NOMO-1 treated with DMSO at 0.1 percent for 48 hours (cell line): ENCODE measurements at regions not wholly inside any gene's neighbourhood (a gene's known extent, or its start where the extent isn't known, plus 50 kb on each side); places are given as distances from the start of the nearest gene placed in this dataset.
"Not testable (repeated sequence)": the region's sequence is repeated elsewhere in the genome, so short reads cannot be mapped to it uniquely, and the experiment has no call there.

Experiments used
- DNase-seq: peaks from one replicate; lab custom pipeline; 2025; ENCODE audit not compliant: unreplicated experiment; lab: John Stamatoyannopoulos, UW

DNA sequence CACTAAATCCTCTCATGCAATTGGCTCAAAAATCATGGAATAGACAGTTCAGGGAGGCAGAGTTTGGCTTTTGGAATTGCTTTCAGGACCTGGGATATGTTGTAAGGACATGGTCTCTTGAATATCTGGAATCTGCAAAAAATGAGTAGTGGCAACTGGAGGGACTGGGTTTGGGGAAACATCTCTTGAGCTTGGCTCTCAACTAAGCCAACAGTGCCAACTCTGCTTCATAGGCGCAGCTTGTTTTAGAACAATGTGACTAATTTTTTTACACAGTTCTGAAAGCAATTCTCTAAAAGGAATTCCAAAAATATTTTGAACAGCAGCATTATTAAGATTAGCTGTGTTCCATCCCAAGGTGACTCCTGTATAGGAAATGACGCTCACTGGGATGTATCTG, 121.5 kb upstream of the DPP6 start:
- DNase-seq: no peak

- no peak for DNase-seq
Measured at GRCh38 chr7:153934048-153934447, 118.2 kb upstream of the DPP6 start.

- no peak for DNase-seq
Measured at GRCh38 chr7:153934629-153935028, 117.6 kb upstream of the DPP6 start.

DNA sequence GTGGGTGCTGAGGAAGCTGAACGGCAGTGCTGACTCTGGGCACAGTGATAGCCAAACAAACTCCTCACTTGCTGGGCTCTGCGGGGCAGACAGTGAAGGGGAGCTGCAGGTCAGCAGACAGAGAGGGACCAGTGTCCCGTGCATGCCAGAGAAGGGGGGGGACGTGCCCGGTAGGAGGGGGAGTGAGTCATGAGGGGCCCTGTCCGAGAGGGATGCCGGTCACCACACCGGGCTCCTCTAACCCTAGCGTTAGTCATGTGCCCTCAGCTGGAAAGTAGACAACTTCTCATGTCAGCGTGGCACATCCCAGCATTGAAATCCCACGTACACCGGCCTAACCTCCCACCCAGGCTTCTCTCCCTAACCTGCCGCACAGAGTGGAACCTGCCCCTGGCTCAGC, 117.1 kb upstream of the DPP6 start:
- DNase-seq: no peak

DNA sequence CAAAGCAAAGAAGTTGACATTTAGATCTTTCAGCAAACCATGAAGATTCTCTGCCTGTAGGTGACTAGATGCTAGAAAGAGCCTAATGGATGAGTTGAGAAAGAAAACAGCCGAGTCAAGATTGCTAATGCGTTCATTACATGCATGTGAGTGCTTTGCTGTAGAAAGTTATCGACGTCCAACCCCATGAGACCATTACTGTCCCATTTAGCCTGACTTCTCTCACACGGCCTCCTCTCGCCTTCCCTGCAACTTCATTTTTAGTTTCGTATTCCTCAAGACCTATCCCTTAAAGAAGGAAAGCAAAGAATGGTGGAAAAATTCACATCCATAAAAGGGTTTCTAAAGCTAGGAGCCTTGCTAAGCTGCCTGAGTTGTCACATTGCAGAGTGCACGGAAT, 113.7 kb upstream of the DPP6 start:
- DNase-seq: no peak

GRCh38 chr7:153939177-153939576, 113.0 kb upstream of the DPP6 start:
- no peak for DNase-seq

DNA sequence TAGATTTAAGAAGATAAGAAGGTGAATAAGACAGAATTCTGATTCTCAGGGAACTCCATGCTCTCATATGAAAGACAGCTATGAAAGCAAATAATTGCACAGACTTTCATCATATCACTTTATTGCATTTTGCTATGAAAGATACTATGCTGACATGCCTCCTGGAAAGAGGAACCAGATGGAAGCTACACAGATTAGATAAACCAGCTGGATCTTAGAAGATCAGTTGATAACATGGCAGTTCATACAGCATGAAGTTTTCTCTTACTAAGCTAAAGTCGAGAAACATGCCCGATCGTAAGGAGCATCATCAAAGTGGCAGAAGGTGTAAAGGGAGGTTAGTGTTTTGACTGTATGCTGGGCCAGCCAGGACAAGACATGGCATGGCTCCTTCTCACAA, 112.5 kb upstream of the DPP6 start:
- no peak for DNase-seq

- DNase-seq: no peak
Measured at GRCh38 chr7:153941061-153941460, 111.1 kb upstream of the DPP6 start.

GRCh38 chr7:153942036-153942435, 110.2 kb upstream of the DPP6 start:
- DNase-seq: no peak

GRCh38 chr7:153943457-153943856, 108.7 kb upstream of the DPP6 start:
- DNase-seq: no peak

DNA sequence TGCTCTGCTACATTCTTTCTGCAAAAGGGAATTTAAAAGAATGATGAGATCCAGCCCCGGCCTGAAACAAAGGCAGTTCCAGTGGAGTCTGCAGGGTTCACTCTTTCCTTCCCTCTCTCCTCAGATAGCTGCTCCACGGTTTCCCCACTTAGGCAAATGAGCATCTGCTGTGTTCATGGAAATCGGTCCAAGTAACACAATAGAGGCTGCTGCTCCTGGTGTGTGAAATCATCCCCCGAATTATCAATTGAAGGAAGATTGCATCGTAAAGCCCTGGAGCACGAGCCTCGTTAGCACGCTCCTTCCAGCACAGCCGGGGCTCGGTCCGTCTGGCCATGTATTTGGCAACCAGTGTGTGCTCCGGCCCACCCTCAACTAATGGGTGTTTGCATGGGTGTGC, 108.3 kb upstream of the DPP6 start:
- no peak for DNase-seq

DNA sequence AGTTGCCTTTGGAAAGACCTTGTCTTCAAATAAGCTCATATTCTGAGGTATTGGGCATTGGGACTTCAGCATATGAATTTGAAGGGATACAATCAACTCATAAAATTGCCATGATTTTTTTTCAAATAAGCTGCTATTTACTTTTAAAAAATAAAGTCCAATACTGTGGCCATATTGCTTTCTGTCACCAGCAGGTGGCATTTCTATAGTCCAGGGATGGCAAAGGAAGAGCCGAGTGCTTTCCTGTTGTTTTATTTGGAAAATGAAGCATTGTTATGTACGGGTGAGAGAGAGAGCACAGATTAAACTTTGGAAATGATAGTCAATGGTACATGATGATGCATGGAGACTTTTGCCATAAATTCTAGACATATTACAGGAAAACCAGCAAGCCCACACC, 104.1 kb upstream of the DPP6 start:
- no peak for DNase-seq

GRCh38 chr7:153951316-153951715, 100.9 kb upstream of the DPP6 start:
- DNase-seq: no peak

DNA sequence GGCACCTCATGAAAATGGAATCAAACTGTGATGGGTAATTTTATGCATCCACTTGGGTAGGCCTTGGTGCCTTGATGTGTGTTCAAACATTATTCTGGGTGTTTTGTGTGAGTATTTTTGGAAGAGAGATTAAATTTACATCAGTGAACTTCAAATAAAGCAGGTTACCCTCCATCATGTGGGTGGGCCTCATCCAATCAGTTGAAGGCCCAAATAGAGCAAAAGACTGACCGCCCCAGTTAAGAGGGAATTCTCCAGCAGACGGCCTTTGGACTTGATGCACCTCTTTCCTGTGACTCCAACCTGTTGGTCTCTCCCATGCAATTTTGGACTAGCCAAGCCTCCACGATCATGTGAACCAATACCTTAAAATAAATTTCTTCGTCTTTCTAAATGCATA, 97.7 kb upstream of the DPP6 start:
- no peak for DNase-seq

- not testable (repeated sequence) for DNase-seq
Measured at GRCh38 chr7:153957677-153958076, 94.5 kb upstream of the DPP6 start.

DNA sequence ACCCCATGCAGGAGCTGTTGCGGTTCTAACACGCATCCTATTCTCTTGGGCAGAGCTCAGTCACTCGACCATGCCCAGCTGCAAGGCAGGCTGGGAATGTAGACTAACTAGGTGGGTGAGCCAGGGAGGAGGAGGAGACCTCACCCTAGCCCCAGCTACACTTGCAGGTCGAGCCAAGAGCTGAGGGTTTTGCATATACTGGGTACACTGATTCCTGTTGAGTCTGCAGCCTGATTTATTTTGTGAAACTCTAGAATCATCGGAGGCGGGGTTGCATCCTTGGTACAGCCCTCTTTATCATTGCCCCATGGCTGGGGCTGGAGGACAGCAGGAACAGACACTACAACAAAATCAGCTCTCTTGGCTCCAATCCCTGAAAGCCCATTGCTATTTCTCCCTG, 93.8 kb upstream of the DPP6 start:
- DNase-seq: not testable (repeated sequence)

- DNase-seq: not testable (repeated sequence)
Measured at GRCh38 chr7:153958789-153959188, 93.4 kb upstream of the DPP6 start.

DNA sequence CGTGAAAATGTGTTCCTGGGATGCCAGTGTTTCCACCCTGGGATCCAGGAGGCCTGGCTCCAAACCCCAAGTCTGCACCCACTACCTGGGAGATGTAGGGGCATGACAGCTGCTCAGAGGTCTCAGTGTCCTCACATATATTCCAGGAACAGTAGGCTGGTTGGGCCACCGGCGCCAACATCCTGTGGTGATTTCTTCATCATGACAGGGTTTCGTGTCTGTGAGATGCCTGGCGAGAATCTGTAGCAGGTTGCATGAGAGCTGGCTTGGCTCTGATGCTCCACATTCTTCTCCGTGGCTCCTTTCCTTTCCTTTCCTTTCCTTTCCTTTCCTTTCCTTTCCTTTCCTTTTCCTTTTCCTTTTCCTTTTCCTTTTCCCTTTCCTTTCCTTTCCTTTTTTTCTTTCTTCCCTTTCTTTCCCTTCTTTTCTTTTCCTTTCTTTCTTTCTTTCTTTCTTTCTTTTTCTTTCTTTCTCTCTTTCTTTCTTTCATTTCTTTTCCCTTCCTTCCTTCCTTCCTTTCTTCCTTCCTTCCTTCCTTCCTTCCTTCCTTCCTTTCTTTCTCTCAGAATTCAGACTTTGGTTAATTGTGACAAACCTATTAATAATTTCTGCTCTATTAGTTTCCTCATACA, 87.6 kb upstream of the DPP6 start:
- DNase-seq: not testable (repeated sequence)

DNA sequence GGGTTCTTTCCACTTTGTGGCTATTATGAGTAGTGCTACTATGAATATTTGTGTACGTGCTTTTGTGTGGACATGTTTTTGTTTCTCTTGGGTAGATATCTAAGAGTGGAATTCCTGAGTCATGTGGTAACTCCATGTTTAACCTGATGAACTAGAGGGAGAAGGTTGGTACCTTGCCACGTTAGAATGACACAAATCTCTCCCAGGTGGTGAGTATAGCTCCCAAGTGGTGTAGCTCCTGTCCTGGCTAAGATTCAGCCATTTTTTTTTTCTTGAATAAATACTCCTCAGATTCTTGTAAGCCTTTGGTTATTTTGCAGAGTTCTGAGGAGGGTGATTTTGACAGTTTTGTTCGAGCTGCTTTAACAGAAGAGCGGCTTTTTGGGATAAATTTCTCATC, 83.2 kb upstream of the DPP6 start:
- DNase-seq: not testable (repeated sequence)

- not testable (repeated sequence) for DNase-seq
Measured at GRCh38 chr7:153974603-153975002, 77.6 kb upstream of the DPP6 start.

DNA sequence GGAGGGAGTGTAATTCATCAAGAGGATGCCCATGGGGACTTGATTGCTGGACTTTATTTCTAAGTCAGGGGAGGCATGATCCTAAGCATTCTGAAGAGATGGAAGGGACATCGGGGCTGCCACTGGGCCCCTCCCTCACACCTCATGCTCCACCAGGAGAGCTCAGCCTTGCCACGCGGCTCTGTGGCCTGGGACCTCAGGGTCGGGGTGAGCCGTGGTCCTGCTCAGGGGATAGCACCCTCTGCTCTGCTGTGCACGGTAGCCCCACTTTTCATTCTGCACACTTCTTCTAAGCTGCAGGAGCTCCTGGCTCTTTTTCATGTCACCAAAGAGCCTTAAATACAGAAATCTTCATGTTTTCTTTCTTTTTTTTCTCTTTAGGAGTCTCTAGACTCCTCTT, 75.5 kb upstream of the DPP6 start:
- not testable (repeated sequence) for DNase-seq

- not testable (repeated sequence) for DNase-seq
Measured at GRCh38 chr7:153983186-153983585, 69.0 kb upstream of the DPP6 start.

DNA sequence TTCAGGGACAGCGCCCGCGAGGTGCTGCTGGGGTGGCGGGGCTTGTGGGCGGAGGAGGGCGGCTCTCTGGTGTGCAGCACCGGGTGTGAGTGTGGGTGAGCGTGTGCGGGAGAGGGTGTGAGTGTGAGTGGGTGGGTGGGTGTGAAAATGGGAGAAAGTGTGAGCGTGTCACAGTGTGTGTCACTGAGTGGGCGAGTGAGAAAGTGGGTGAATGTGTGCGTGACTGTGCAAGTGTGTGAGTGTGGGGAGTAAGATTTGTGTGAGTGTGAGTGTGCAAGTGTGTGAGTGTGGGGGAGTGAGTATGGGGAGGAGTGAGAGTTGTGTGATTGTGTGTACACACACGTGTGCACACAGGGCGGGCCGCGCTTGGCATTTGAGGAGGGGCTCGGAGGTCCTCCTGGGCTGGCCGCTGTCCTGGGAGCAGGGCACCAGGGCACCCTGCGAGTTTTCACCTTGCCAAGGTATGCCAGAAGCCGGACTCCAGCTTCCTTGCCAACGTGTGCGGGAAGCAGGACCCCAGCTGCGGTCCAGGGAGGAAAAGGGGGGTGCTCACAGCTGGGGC, 63.1 kb upstream of the DPP6 start:
- not testable (repeated sequence) for DNase-seq
